DND-41 (cell line): ENCODE measurements at regions not wholly inside any gene's neighbourhood (a gene's known extent, or its start where the extent isn't known, plus 50 kb on each side); places are given as distances from the start of the nearest gene placed in this dataset.
"Not testable (repeated sequence)": the region's sequence is repeated elsewhere in the genome, so short reads cannot be mapped to it uniquely, and the experiment has no call there.

Experiments used
- EZH2 ChIP-seq: IDR thresholded peaks from 3 replicates; pipeline ENCODE4 v1.6.1; 2012; ENCODE audit warnings: borderline replicate concordance, low read depth, mild to moderate bottlenecking, moderate library complexity, low read length, inconsistent platforms; ENCODE audit not compliant: severe bottlenecking
- TF ChIP-seq, protein P1 (sequence below): IDR thresholded peaks from 2 replicates; pipeline ENCODE4 v1.5.1; 2012; ENCODE audit warnings: borderline replicate concordance, low read length, moderate library complexity, mild to moderate bottlenecking; ENCODE audit not compliant: poor library complexity, severe bottlenecking; ENCODE audit errors: extremely low read depth

DNA sequence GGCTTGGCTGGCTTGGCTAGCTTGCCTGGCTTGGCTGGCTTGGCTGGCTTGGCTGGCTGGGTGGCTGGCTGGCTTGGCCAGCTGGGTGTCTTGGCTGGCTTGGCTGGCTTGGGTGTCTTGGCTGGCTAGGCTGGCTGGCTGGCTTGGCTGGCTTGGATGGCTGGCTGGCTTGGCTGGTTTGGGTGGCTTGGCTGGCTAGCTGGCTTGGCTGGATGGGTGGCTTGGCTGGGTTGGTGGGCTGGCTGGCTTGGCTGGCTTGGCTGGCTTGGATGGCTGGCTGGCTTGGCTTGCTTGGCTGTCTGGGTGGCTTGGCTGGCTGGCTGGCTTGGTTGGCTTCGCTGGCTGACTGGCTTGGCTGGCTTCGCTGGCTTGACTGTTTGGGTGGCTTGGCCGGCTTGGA is 242.3 kb upstream of the POTEB2 start:
- TF ChIP-seq, protein P1, sequence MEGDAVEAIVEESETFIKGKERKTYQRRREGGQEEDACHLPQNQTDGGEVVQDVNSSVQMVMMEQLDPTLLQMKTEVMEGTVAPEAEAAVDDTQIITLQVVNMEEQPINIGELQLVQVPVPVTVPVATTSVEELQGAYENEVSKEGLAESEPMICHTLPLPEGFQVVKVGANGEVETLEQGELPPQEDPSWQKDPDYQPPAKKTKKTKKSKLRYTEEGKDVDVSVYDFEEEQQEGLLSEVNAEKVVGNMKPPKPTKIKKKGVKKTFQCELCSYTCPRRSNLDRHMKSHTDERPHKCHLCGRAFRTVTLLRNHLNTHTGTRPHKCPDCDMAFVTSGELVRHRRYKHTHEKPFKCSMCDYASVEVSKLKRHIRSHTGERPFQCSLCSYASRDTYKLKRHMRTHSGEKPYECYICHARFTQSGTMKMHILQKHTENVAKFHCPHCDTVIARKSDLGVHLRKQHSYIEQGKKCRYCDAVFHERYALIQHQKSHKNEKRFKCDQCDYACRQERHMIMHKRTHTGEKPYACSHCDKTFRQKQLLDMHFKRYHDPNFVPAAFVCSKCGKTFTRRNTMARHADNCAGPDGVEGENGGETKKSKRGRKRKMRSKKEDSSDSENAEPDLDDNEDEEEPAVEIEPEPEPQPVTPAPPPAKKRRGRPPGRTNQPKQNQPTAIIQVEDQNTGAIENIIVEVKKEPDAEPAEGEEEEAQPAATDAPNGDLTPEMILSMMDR: not testable (repeated sequence)
- not testable (repeated sequence) for TF ChIP-seq EZH2
